HepG2 (cell line): ENCODE measurements at regions not wholly inside any gene's neighbourhood (a gene's known extent, or its start where the extent isn't known, plus 50 kb on each side); places are given as distances from the start of the nearest gene placed in this dataset.

Experiments
- ATAC-seq: fragments of 200-7000 bp; cut with Tn5 transposase; 3 replicates; pipeline ENCODE4 v1.9.1; 2020; ENCODE audit warnings: mild to moderate bottlenecking, moderate library complexity
- BruUV-seq: library from RNA; stranded (reverse); fragments of 400-500 nt; replicated peaks from 2 replicates; lab custom pipeline; 2021; lab: Mats Ljungman, UMichigan
- CTCF ChIA-PET: fragments of 300-600 bp; formaldehyde crosslinking; extraction: SDS; loops from one replicate; lab custom pipeline; 2021; ENCODE audit warnings: low total read pairs, inconsistent platforms, low intra/inter-chr PET ratio; lab: Yijun Ruan, JAX
- POLR2A ChIA-PET: fragments of 350-600 bp; sonication (Branson Sonifier 250); formaldehyde crosslinking; loops from one replicate; lab custom pipeline; 2020; ENCODE audit warnings: antibody characterized with exemption, inconsistent platforms; lab: Yijun Ruan, JAX
- DNase-seq: peaks from one replicate; pipeline ENCODE4 v3.0.0-alpha.2; 2015; ENCODE audit warnings: low spot score
- FAIRE-seq: peaks from 3 replicates; lab custom pipeline; 2011; peaks lifted over from hg19 to GRCh38; lab: Jason Lieb, UNC
- H2AFZ ChIP-seq: one replicate; pipeline ENCODE4 v1.6.1; 2011; ENCODE audit warnings: low read length, inconsistent platforms
- H3K27ac ChIP-seq: fragments of 300-600 bp; 3 replicates; pipeline ENCODE4 v1.8.0; 2011; ENCODE audit warnings: mixed run types, mild to moderate bottlenecking, mixed read lengths, low read length, inconsistent platforms; ENCODE audit not compliant: insufficient read depth; ENCODE audit errors: extremely low read length
- H3K27me3 ChIP-seq, 2 experiments: fragments of 200-600 bp in 1 of 2; 2 replicates in 1 of 2; 3 replicates in 1 of 2; pipeline versions ENCODE4 v1.6.0 to v1.8.0; 2011; ENCODE audit warnings: low read length in 2 of 2, mild to moderate bottlenecking in 2 of 2, moderate library complexity in 2 of 2, inconsistent platforms in 1 of 2; ENCODE audit not compliant: insufficient read depth in 2 of 2, control insufficient read depth in 1 of 2
- H3K36me3 ChIP-seq, 2 experiments: fragments of 200-600 bp in 1 of 2; replicated peaks in 1 of 2; 2 replicates in 1 of 2; 3 replicates in 1 of 2; pipeline versions ENCODE4 v1.5.1 to v1.8.0; 2011; ENCODE audit warnings: low read length in 2 of 2, inconsistent platforms in 1 of 2; ENCODE audit not compliant: insufficient read depth in 2 of 2, control insufficient read depth in 1 of 2
- H3K4me1 ChIP-seq: 2 replicates; pipeline ENCODE4 v1.5.1; 2012; ENCODE audit warnings: low read length, inconsistent platforms; ENCODE audit not compliant: insufficient read depth
- H3K4me2 ChIP-seq: 2 replicates; pipeline ENCODE4 v1.6.0; 2011; ENCODE audit warnings: low read depth, low read length, inconsistent platforms
- H3K4me3 ChIP-seq, 3 experiments: fragments of 200-600 bp in 1 of 3; sonication (generic), shearing (Covaris generic) in 1 of 3; replicated peaks in 1 of 3; 2 replicates each; pipeline ENCODE4 v1.5.1; 2011 to 2016; ENCODE audit warnings: low read length in 3 of 3, inconsistent platforms in 2 of 3, low read depth in 2 of 3, mild to moderate bottlenecking in 2 of 3, control low read depth in 1 of 3, mixed read lengths in 1 of 3; ENCODE audit not compliant: insufficient read depth in 1 of 3
- H3K79me2 ChIP-seq: one replicate; pipeline ENCODE4 v1.6.1; 2011; ENCODE audit warnings: low read length, inconsistent platforms; ENCODE audit not compliant: insufficient read depth
- H3K9ac ChIP-seq: 2 replicates; pipeline ENCODE4 v1.6.0; 2011; ENCODE audit warnings: mild to moderate bottlenecking, low read depth, low read length, inconsistent platforms; ENCODE audit not compliant: insufficient read depth
- H3K9me3 ChIP-seq: 2 replicates; pipeline ENCODE4 v1.5.1; 2012; ENCODE audit warnings: mild to moderate bottlenecking, low read length
- H4K20me1 ChIP-seq: 2 replicates; pipeline ENCODE4 v1.6.0; 2011; ENCODE audit warnings: inconsistent platforms, mild to moderate bottlenecking, low read length, moderate library complexity; ENCODE audit not compliant: insufficient read depth
- AGO1 ChIP-seq: fragments of 200-400 bp; formaldehyde crosslinking; IDR thresholded peaks from 2 replicates; pipeline ENCODE4 v1.6.1; 2017; ENCODE audit warnings: mild to moderate bottlenecking, low read depth, low read length, moderate library complexity; ENCODE audit not compliant: poor library complexity, severe bottlenecking
- ARID5B ChIP-seq: IDR thresholded peaks from 2 replicates; pipeline ENCODE4 v1.4.0; 2020; ENCODE audit warnings: mild to moderate bottlenecking, missing genetic modification reagents
- ATF2 ChIP-seq: sonication (generic); formaldehyde crosslinking; IDR thresholded peaks from 2 replicates; pipeline ENCODE4 v1.4.0; 2020; ENCODE audit warnings: missing genetic modification reagents
- DMTF1 ChIP-seq: sonication (generic); formaldehyde crosslinking; IDR thresholded peaks from 2 replicates; pipeline ENCODE4 v1.4.0; 2020; ENCODE audit warnings: mild to moderate bottlenecking, missing genetic modification reagents
- FOSL2 ChIP-seq: sonication (generic); formaldehyde crosslinking; IDR thresholded peaks from 2 replicates; pipeline ENCODE4 v1.4.0; 2020; ENCODE audit warnings: missing genetic modification reagents
- FOXK1 ChIP-seq: sonication (generic); formaldehyde crosslinking; IDR thresholded peaks from 2 replicates; pipeline ENCODE4 v1.4.0; 2020; ENCODE audit warnings: low read depth, missing genetic modification reagents, borderline replicate concordance
- HDAC2 ChIP-seq: sonication (generic); formaldehyde crosslinking; IDR thresholded peaks from 2 replicates; pipeline ENCODE4 v1.4.0; 2020; ENCODE audit warnings: missing genetic modification reagents
- IRF2 ChIP-seq: IDR thresholded peaks from 2 replicates; pipeline ENCODE4 v1.6.1; 2018; ENCODE audit warnings: missing genetic modification reagents, missing compliant biosample characterization
- ZC3H13 ChIP-seq: sonication (generic); formaldehyde crosslinking; IDR thresholded peaks from 2 replicates; pipeline ENCODE4 v1.8.1; 2023; ENCODE audit warnings: mild to moderate bottlenecking, missing genetic modification reagents, moderate library complexity
- ZMAT5 ChIP-seq: sonication (generic); formaldehyde crosslinking; IDR thresholded peaks from 2 replicates; pipeline ENCODE4 v1.5.0; 2020; ENCODE audit warnings: mild to moderate bottlenecking, low read depth, missing genetic modification reagents, borderline replicate concordance
- ZNF670 ChIP-seq: sonication (generic); formaldehyde crosslinking; IDR thresholded peaks from 2 replicates; pipeline ENCODE4 v1.8.0; 2022; ENCODE audit warnings: mild to moderate bottlenecking, missing genetic modification reagents, borderline replicate concordance
- ZNF709 ChIP-seq: sonication (generic); formaldehyde crosslinking; IDR thresholded peaks from 2 replicates; pipeline ENCODE4 v1.5.0; 2020; ENCODE audit warnings: mild to moderate bottlenecking, missing genetic modification reagents
- WGBS: methylation state at CpG from one replicate; pipeline ENCODE4 v1.1.6; 2017; ENCODE audit warnings: low lambda C conversion rate; 5-methylcytosine and 5-hydroxymethylcytosine counted together
- in situ Hi-C: cut with HindIII; loops from 2 replicates; pipeline ENCODE4 v1.10.0; 2017; ENCODE audit warnings: low pct_unique_long_range_greater_than_20kb; ENCODE audit not compliant: extremely low pct_ligation_motif_present
- intact Hi-C: fragments of 100-400 bp; cut with micrococcal nuclease; formaldehyde crosslinking; loops from one replicate; pipeline ENCODE4 v1.10.0; 2022; ENCODE audit not compliant: unreplicated experiment

- no peak for FAIRE-seq
- intact Hi-C loops (no loop called here), in situ Hi-C loops (no loop called here)
- ChIA-PET CTCF (no interaction called here), POLR2A (no interaction called here)
- no peak overlapping the region for H3K9ac ChIP-seq
- H3K4me2 ChIP-seq, result no peak overlapping the region
- WGBS, result 0% methylated on average over 1 of the region's 2 CpGs
- no peaks in the 10 kb centered on the region for H3K36me3 ChIP-seq
- DNase-seq, result no peak
- no peak overlapping the region for H3K27ac ChIP-seq
- no peaks in the 10 kb centered on the region for H3K4me1 ChIP-seq
- H2AFZ ChIP-seq, result no peak overlapping the region
- ATAC-seq, result no peak
- H3K4me3 ChIP-seq, result no peak overlapping the region
- H3K79me2 ChIP-seq, result no peaks in the 10 kb centered on the region
- TF ChIP-seq ZNF709 (CRISPR knock-in tag) (no peak), FOXK1 (CRISPR knock-in tag) (no peak), IRF2 (CRISPR knock-in tag) (no peak), ARID5B (CRISPR knock-in tag) (no peak)
- peaks cover 81% of the 10 kb centered on the region for H3K9me3 ChIP-seq
- no peaks in the 10 kb centered on the region for H3K27me3 ChIP-seq
- BruUV-seq, result no TSS peak
- no peaks in the 10 kb centered on the region for H4K20me1 ChIP-seq
Measured at GRCh38 chr10:107576746-107577145, 412.2 kb upstream of the SORCS1 start.

GRCh38 chr10:107565014-107565413, 400.5 kb upstream of the SORCS1 start:
- no peak overlapping the region for H2AFZ ChIP-seq
- ATAC-seq (no peak), FAIRE-seq (no peak), DNase-seq (no peak)
- intact Hi-C loops (no loop called here), in situ Hi-C loops (no loop called here)
- BruUV-seq, result no TSS peak
- no peaks in the 10 kb centered on the region for H3K79me2 ChIP-seq
- no peak overlapping the region for H3K27ac ChIP-seq
- CTCF ChIA-PET, result no interaction called here
- no peaks in the 10 kb centered on the region for H3K36me3 ChIP-seq
- H4K20me1 ChIP-seq, result no peaks in the 10 kb centered on the region
- H3K9ac ChIP-seq, result no peak overlapping the region
- H3K27me3 ChIP-seq, result no peaks in the 10 kb centered on the region
- H3K9me3 ChIP-seq, result peaks cover 89% of the 10 kb centered on the region
- H3K4me2 ChIP-seq, result no peak overlapping the region
- POLR2A ChIA-PET, result no interaction called here
- no peaks in the 10 kb centered on the region for H3K4me1 ChIP-seq
- no peak overlapping the region for H3K4me3 ChIP-seq
- TF ChIP-seq ZNF670 (CRISPR knock-in tag) (no peak), FOSL2 (CRISPR knock-in tag) (no peak), HDAC2 (CRISPR knock-in tag) (no peak), ATF2 (no peak), ZC3H13 (no peak), DMTF1 (CRISPR knock-in tag) (no peak), ZMAT5 (CRISPR knock-in tag) (no peak), AGO1 (no peak)
